HepG2 (cell line): ENCODE measurements at regions not wholly inside any gene's neighbourhood (a gene's known extent, or its start where the extent isn't known, plus 50 kb on each side); places are given as distances from the start of the nearest gene placed in this dataset.

Experiments used
- BCL3 ChIP-seq: sonication (generic); formaldehyde crosslinking; IDR thresholded peaks from 2 replicates; pipeline ENCODE4 v1.5.1; 2020; ENCODE audit warnings: mild to moderate bottlenecking, missing genetic modification reagents, moderate library complexity
- CREB1 ChIP-seq, 2 experiments: fragments of 450-650 bp in 1 of 2; IDR thresholded peaks; 2 replicates each; pipeline ENCODE4 v1.6.1; 2016 to 2017; ENCODE audit warnings: control low read depth in 1 of 2, mild to moderate bottlenecking in 1 of 2, missing compliant biosample characterization in 1 of 2, missing genetic modification characterization in 1 of 2
- DR1 ChIP-seq: sonication (generic); formaldehyde crosslinking; IDR thresholded peaks from 2 replicates; pipeline ENCODE4 v1.8.0; 2021; ENCODE audit warnings: mild to moderate bottlenecking, missing genetic modification reagents, inconsistent platforms
- EP300 ChIP-seq, 3 experiments: sonication (generic) in 1 of 3; formaldehyde crosslinking in 1 of 3; IDR thresholded peaks; 2 replicates each; pipeline versions ENCODE4 v1.5.1 to v1.6.1; 2011 to 2020; ENCODE audit warnings: low read depth in 2 of 3, low read length in 2 of 3, borderline replicate concordance in 1 of 3, improper control_type of control experiment in 1 of 3, mild to moderate bottlenecking in 1 of 3, missing genetic modification reagents in 1 of 3, moderate library complexity in 1 of 3
- SIX1 ChIP-seq: sonication (generic); formaldehyde crosslinking; IDR thresholded peaks from 2 replicates; pipeline ENCODE4 v1.4.0; 2020; ENCODE audit warnings: missing genetic modification reagents, borderline replicate concordance
- SOX13 ChIP-seq, 3 experiments: fragments of 450-650 bp in 1 of 3; sonication (generic) in 1 of 3; formaldehyde crosslinking in 1 of 3; IDR thresholded peaks in 2 of 3; conservative IDR thresholded peaks in 1 of 3; 2 replicates each; pipeline versions ENCODE4 v1.5.0 to v1.6.1; 2016 to 2020; ENCODE audit warnings: antibody characterized with exemption in 1 of 3, mild to moderate bottlenecking in 1 of 3, missing compliant biosample characterization in 1 of 3, missing genetic modification reagents in 1 of 3, moderate library complexity in 1 of 3
- ZMYM3 ChIP-seq: sonication (generic); formaldehyde crosslinking; IDR thresholded peaks from 2 replicates; pipeline ENCODE4 v1.5.1; 2020; ENCODE audit warnings: mild to moderate bottlenecking, missing genetic modification reagents
- ZNF616 ChIP-seq: sonication (generic); formaldehyde crosslinking; IDR thresholded peaks from 2 replicates; pipeline ENCODE4 v1.5.0; 2020; ENCODE audit warnings: low read depth, mild to moderate bottlenecking, missing genetic modification reagents
- ZNF724P ChIP-seq: sonication (generic); formaldehyde crosslinking; IDR thresholded peaks from 2 replicates; pipeline ENCODE4 v1.8.0; 2022; ENCODE audit warnings: missing genetic modification reagents, borderline replicate concordance
- ZNF770 ChIP-seq: sonication (generic); formaldehyde crosslinking; IDR thresholded peaks from 2 replicates; pipeline ENCODE4 v1.5.0; 2020; ENCODE audit warnings: mild to moderate bottlenecking, missing genetic modification reagents
- TF ChIP-seq, protein P1 (sequence below): sonication (generic); formaldehyde crosslinking; IDR thresholded peaks from 2 replicates; pipeline ENCODE4 v1.5.0; 2020; ENCODE audit warnings: mild to moderate bottlenecking, missing genetic modification reagents, borderline replicate concordance
- TF ChIP-seq, protein P2 (sequence below): sonication (generic); formaldehyde crosslinking; IDR thresholded peaks from 2 replicates; pipeline ENCODE4 v1.4.0; 2020; ENCODE audit warnings: mild to moderate bottlenecking, missing genetic modification reagents, borderline replicate concordance

DNA sequence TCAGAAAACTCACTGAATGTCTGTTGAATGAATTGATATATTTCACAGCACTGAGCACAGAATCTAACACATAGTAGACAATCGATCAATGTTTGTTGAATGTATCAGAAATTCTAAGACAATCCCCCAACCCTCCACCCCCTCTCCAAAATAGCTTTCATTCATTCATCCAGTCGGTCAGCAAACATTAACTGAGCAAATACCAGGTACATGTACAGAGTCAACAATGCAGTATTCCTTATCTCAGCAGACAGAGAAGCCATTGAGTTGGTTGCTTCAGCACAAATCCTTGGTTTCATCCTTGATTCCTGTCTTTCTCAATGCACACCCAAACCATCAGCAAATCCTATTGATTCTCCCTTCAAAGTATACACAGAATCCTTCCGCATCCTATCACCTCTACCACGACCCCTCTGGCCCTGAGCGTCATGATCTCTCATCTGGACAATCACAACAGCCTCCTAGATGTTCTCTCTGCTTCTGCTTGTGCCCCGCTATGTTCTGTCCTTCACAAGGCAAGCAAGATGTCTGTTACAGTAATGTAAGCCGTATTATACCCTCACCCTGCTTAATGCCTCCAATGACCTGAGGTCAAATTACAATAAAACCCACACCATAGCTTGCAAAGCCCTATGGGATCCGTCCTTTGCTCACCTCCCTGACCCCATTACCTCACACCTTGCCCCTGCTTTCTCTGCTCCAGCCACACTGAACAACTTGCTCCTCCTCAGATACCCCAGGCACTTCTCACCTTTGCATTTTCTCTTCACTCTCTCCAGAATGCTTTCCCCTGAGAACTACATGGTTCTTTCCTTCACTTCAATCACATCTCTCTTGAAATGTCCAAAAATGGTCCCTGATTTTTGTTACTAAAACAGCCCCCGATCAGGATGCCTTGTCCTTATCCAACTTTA, 738.1 kb upstream of the TBX3 start (continued):
- TF ChIP-seq ZNF770 (CRISPR knock-in tag) (peak; percentile 35; the same call in 1 of the 2 replicates), SOX13 (IDR thresholded peaks at IDR 0.05) (peak; percentile 90), SOX13 (CRISPR knock-in tag; conservative IDR thresholded peaks at IDR 0.05 in 1 of 2, IDR thresholded peaks at IDR 0.05 in 1 of 2) (peak in 1 of 2 experiments; percentile 96; a peak in 2 of 4 replicates), SIX1 (CRISPR knock-in tag) (peak; percentile 86), ZNF724P (no peak), ZNF616 (CRISPR knock-in tag) (no peak), ZMYM3 (peak; percentile 76; the same call in 1 of the 2 replicates), BCL3 (CRISPR knock-in tag) (peak; percentile 48; the same call in 1 of the 2 replicates), EP300 (IDR thresholded peaks at IDR 0.05; ENCODE audit: low read depth in 2 of 2, low read length in 2 of 2) (peak; percentile 92 to 100), EP300 (CRISPR knock-in tag; IDR thresholded peaks at IDR 0.05; ENCODE audit: borderline replicate concordance) (peak; percentile 99), CREB1 (IDR thresholded peaks at IDR 0.05) (no peak), CREB1 (CRISPR knock-in tag; IDR thresholded peaks at IDR 0.05) (peak; percentile 77), DR1 (CRISPR knock-in tag) (no peak)
- TF ChIP-seq, protein P1, sequence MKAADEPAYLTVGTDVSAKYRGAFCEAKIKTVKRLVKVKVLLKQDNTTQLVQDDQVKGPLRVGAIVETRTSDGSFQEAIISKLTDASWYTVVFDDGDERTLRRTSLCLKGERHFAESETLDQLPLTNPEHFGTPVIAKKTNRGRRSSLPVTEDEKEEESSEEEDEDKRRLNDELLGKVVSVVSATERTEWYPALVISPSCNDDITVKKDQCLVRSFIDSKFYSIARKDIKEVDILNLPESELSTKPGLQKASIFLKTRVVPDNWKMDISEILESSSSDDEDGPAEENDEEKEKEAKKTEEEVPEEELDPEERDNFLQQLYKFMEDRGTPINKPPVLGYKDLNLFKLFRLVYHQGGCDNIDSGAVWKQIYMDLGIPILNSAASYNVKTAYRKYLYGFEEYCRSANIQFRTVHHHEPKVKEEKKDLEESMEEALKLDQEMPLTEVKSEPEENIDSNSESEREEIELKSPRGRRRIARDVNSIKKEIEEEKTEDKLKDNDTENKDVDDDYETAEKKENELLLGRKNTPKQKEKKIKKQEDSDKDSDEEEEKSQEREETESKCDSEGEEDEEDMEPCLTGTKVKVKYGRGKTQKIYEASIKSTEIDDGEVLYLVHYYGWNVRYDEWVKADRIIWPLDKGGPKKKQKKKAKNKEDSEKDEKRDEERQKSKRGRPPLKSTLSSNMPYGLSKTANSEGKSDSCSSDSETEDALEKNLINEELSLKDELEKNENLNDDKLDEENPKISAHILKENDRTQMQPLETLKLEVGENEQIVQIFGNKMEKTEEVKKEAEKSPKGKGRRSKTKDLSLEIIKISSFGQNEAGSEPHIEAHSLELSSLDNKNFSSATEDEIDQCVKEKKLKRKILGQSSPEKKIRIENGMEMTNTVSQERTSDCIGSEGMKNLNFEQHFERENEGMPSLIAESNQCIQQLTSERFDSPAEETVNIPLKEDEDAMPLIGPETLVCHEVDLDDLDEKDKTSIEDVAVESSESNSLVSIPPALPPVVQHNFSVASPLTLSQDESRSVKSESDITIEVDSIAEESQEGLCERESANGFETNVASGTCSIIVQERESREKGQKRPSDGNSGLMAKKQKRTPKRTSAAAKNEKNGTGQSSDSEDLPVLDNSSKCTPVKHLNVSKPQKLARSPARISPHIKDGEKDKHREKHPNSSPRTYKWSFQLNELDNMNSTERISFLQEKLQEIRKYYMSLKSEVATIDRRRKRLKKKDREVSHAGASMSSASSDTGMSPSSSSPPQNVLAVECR (CRISPR knock-in tag), result peak; percentile 50; the same call in 1 of the 2 replicates
- TF ChIP-seq, protein P2, sequence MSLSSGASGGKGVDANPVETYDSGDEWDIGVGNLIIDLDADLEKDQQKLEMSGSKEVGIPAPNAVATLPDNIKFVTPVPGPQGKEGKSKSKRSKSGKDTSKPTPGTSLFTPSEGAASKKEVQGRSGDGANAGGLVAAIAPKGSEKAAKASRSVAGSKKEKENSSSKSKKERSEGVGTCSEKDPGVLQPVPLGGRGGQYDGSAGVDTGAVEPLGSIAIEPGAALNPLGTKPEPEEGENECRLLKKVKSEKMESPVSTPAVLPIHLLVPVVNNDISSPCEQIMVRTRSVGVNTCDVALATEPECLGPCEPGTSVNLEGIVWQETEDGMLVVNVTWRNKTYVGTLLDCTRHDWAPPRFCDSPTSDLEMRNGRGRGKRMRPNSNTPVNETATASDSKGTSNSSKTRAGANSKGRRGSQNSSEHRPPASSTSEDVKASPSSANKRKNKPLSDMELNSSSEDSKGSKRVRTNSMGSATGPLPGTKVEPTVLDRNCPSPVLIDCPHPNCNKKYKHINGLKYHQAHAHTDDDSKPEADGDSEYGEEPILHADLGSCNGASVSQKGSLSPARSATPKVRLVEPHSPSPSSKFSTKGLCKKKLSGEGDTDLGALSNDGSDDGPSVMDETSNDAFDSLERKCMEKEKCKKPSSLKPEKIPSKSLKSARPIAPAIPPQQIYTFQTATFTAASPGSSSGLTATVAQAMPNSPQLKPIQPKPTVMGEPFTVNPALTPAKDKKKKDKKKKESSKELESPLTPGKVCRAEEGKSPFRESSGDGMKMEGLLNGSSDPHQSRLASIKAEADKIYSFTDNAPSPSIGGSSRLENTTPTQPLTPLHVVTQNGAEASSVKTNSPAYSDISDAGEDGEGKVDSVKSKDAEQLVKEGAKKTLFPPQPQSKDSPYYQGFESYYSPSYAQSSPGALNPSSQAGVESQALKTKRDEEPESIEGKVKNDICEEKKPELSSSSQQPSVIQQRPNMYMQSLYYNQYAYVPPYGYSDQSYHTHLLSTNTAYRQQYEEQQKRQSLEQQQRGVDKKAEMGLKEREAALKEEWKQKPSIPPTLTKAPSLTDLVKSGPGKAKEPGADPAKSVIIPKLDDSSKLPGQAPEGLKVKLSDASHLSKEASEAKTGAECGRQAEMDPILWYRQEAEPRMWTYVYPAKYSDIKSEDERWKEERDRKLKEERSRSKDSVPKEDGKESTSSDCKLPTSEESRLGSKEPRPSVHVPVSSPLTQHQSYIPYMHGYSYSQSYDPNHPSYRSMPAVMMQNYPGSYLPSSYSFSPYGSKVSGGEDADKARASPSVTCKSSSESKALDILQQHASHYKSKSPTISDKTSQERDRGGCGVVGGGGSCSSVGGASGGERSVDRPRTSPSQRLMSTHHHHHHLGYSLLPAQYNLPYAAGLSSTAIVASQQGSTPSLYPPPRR, result peak; percentile 97
